GM20000 (cell line): ENCODE measurements at regions not wholly inside any gene's neighbourhood (a gene's known extent, or its start where the extent isn't known, plus 50 kb on each side); places are given as distances from the start of the nearest gene placed in this dataset.
A peak's percentile ranks its signal among the peaks of the same experiment; 100 is the strongest.
"Not testable (repeated sequence)": the region's sequence is repeated elsewhere in the genome, so short reads cannot be mapped to it uniquely, and the experiment has no call there.

Experiments used
- DNase-seq: peaks from one replicate; pipeline ENCODE4 v3.0.0; 2012; ENCODE audit warnings: low spot score
- CTCF ChIP-seq: IDR thresholded peaks from 2 replicates; pipeline ENCODE4 v1.5.1; 2012; ENCODE audit warnings: mild to moderate bottlenecking, control low read depth; ENCODE audit errors: extremely low read depth, missing control alignments

GRCh38 chr5:82884821-82885471, 192.2 kb downstream of the TMEM167A start:
- no peak for DNase-seq
- no peak for TF ChIP-seq CTCF

GRCh38 chr5:82882316-82882715, 194.9 kb downstream of the TMEM167A start:
- no peak for TF ChIP-seq CTCF

GRCh38 chr5:82881571-82882174, 195.5 kb downstream of the TMEM167A start:
- DNase-seq: peak; percentile 16
- no peak for TF ChIP-seq CTCF

More at GRCh38 chr5:82882316-82882715, 194.9 kb downstream of the TMEM167A start:
- no peak for DNase-seq

- DNase-seq: no peak
- no peak for TF ChIP-seq CTCF
Observed at GRCh38 chr5:82879089-82879488, 198.1 kb downstream of the TMEM167A start.

DNA sequence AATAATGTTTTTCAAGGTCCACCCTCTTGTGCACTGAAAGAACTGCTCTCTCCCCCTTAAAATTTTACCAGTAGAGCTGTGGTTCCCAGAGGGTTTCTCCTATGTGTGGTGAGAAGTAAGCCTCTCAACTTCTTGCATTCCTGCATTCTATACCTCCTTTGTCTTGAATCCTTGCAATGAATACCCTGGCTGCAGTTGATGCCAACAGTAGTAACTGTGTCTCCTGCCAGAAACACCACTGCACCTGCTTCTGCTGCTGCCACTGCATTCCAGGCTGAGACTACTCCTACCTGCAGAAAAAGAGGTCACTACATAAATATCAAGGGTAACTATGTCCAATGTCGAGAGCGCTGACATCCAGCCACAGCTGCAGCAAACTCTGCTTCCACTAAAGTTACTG, 203.7 kb downstream of the TMEM167A start:
- TF ChIP-seq CTCF: no peak
- DNase-seq: no peak

- DNase-seq: not testable (repeated sequence)
Observed at GRCh38 chr5:82872321-82873288, 204.6 kb downstream of the TMEM167A start.

- no peak for DNase-seq
- TF ChIP-seq CTCF: no peak
Observed at GRCh38 chr5:82865625-82866024, 211.6 kb downstream of the TMEM167A start.
